CMK (cell line): ENCODE measurements at regions not wholly inside any gene's neighbourhood (a gene's known extent, or its start where the extent isn't known, plus 50 kb on each side); places are given as distances from the start of the nearest gene placed in this dataset.

Experiments used
- DNase-seq: peaks from one replicate; pipeline ENCODE4 v3.0.0-alpha.2; 2010; ENCODE audit warnings: low read depth

DNA sequence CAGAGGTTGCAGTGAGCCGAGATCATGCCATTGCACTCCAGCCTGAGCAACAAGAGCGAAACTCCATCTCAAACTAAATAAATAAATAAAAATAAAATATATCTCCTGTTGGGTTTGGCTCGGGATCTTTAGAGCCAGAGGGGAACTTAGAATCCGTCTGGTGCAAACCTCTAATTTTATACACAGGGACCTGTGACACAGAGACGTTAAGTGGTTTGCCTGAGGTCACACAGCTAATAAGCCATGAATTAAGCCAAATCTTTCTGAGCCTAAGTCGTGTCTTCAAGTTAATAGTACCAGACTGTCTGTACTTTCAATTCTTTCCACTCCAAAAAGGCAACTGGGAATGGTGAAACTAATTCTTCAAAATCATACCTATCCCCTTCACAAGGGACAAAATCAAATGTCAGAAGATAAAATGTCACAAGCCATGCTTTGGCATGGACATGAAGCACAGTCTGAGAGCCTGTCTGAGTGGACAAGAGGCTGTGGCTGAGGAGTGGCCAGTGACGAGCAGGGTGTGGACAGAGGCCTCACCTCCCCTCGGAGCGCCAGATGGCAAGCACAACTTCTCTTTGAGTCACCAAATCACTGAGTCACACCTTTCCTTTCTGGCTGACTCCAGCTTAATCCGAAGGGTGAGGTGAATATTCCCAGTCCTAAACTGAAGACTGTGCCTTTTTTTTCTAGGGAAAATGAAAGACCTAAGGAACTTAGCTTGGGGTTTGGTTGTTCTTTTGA is 177.4 kb downstream of the TFAP2A start:
- DNase-seq: no peak

GRCh38 chr6:10235344-10235743 is 179.5 kb downstream of the TFAP2A start:
- no peak for DNase-seq

- DNase-seq: no peak
These were observed 184.3 kb downstream of the TFAP2A start for GRCh38 chr6:10230531-10230930.

DNA sequence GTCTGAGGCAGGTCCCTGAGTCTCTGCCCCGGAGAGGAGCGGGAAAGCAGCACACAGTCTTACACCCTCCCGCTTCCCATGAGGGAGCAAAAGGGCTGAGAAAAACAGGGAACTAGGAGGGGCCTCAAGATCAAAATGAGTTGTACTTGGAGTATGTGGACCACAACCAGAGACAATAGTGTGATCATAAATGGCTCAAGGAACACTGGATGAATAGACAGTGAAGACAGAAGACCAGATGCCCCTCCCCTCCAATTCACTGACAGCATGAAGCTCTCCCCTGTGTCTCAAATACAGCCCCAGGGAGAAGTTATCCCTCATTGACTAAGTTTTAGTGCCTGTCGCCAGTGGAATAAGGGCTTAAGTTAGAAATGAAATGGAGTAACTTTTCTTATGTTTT is 191.0 kb downstream of the TFAP2A start:
- DNase-seq: no peak

GRCh38 chr6:10221178-10221577 is 193.7 kb downstream of the TFAP2A start:
- DNase-seq: no peak

- no peak for DNase-seq
These were observed 195.4 kb downstream of the TFAP2A start for GRCh38 chr6:10219510-10219909.

DNA sequence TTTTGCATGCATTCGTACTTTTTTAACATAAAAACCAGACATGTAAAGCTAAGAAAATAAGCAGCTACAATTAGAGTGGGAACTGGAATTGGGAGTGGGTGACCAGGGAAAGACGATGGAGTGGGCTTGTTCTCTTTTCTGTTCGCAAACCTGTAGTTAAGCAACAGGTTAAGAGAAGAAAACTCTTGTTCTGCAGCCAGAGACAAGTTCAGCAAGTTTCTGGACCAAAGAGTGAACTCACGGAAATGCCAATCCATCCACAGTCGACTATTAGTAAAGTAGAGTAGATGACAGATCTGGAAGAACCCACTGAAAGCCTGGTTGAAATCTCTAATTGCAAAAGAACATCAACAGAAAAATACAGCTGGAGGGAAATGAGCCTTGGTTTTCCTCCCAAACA is 197.8 kb downstream of the TFAP2A start:
- DNase-seq: no peak

DNA sequence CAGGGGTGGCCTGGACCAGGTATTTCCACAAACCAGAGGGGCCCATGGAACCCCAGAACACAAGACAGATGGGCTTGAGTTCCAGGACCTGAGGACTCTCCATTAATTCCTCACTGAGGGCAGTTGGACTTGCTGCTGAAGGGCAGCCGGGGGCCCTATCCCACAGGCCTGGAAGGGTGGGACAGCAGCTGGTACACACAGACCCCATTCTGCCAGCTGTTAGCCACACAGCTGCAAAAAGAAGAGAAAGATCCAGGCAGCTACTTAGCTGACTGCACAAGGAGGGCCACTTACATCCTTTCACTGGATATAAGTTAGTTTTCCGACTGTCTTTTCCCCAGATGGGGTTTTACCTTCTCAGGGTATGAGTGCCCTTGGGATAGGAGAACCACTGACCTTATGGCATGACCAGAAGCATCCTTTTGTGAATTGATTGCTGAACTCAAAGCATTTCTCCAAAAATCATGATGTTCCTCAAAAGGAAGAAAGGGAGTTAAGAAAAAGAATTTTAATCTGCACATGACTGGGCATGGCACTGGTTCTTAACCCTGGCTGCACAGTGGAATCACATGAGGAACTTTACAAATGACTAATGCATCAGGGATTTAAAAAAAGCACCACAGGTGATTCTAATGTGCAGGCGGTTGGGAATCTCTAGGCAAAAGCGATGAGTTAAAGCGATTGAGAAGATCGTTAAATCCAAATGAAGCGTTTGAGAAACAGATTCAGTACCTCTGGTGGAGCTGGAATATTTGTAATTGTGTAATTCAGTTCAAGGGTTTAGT is 199.4 kb downstream of the TFAP2A start:
- DNase-seq: no peak

DNA sequence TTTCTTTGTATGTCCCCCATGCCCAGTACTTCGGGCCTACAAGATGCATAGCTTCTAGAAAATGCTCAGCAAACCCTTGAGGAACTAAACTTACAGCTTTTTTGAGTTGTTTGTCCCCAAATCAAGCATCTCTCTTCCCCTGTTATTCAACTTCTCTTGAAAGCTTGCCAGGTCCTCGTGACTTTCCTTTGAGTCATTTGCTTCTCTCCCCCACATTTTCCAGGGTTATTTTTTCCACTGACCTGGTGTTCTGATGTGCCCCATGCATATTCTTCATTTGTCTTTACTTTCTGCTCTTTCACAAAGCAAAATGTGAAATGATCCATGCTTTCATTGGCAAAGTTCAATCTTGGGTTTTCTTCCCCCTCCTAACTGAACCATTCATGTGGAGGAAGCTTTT is 204.8 kb downstream of the TFAP2A start:
- no peak for DNase-seq

DNA sequence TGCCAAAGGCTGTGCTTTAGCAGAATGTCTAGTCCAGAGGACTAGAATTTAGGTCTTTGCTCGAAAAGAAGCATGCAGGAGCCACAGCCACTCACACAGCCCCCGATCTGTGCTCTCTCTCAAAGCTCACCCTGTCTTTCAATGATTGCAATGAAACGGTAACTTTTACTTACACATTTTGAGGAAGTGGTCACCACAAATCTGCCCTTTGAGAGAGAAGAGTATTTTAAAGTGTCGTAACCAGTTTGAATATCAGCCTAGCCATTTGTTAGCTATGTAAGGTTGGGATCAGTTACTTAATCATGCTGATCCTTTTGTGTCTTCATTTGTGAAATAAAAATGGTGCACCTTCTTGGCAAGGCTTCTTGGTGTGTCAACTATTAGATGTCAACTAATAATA is 209.0 kb downstream of the TFAP2A start:
- DNase-seq: no peak

GRCh38 chr6:10205120-10205519 is 209.8 kb downstream of the TFAP2A start:
- DNase-seq: no peak

GRCh38 chr6:10203651-10204050 is 211.2 kb downstream of the TFAP2A start:
- no peak for DNase-seq

DNA sequence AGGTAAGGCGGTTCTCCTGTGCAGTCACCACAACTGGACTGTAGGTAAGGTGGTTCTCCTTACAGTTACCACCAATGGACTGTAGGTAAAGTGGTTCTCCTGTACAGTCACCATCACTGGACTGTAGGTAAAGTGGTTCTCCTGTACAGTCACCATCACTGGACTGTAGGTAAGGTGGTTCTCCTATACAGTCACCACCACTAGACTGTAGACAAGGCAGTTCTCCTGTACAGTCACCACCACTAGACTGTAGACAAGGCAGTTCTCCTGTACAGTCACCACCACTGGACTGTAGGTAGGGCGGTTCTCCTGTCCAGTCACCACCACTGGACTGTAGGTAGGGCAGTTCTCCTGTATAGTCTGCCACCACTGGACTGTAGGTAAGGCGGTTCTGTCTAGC is 212.3 kb downstream of the TFAP2A start:
- DNase-seq: no peak

- DNase-seq: no peak
These were observed 213.0 kb downstream of the TFAP2A start for GRCh38 chr6:10201606-10202510.

DNA sequence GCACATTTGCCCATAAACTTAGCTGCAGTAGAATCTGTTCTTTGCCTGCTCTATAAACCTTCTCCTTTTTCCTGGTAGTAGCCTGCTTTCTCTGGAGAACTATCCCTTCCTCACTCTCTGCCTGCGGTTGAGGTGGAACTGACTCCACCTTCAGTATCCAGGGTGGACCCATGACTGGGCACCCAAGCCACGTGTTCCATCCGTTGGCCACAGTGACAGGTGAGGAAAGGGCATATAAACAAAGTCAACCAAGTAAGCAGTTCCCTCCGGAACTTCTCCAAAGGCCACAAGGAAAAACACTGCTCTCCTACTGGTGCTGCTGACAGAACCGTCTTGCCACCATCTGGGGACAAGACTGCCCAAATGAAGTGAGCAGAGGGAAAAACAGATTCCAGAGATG is 218.8 kb downstream of the TFAP2A start:
- DNase-seq: no peak

DNA sequence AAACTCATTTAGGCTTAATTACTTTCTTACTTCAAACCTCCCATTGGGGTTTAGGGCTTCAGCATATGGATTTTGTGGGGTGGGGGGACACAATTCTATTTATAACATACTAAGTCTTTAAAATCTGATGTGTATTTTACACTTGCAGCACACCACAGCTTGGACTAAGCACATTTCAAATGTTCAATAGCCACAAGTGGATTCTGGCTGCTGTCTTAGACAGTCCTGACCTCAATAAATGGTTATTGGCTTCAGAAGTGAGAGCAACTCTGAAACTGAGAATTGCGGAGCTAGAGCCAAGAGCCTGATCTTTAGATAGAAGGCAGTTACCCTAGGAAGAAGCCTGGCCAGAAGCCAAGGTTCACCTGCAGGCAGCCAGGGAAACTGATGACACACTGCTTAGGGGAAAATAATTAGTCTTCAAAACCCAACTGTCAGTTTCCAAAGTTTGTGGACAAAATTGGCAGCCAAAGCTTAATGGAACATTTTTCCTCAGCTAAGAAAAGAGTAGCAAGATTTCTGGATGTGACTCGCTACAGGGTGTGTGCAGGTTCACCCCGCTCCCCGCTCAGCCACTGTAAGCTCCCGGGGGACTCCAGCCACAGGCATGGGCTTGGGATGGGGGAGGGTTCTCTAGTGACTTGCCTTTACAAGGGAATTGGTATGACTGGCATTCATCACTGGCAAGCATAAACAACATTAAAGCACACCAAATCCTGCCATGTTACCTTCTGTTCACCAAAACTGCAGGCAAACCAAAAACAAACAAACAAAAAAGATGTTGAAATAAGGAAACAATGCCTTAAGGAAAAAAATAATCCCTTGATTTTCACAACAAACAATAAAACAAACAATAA is 219.8 kb downstream of the TFAP2A start:
- DNase-seq: no peak

DNA sequence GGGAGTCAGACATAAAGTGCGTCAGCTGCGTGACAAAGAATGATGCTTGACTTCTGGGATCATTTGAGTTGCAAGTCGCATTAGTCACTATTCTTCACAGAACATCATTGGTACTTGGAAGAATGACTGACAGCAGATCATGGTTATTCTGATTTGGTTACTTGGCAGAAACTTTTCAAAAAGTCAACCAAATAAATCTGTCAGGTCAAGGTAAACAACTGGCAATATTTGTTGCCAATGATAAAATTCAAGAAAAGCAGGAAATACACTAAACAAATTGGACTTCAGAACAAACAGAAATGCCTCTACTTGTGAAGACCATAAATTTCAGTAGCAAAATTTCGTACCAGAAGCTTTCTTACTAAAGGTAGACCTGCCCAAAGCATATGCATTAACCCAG is 221.6 kb downstream of the TFAP2A start:
- no peak for DNase-seq

GRCh38 chr6:10190042-10190441 is 224.8 kb downstream of the TFAP2A start:
- no peak for DNase-seq

DNA sequence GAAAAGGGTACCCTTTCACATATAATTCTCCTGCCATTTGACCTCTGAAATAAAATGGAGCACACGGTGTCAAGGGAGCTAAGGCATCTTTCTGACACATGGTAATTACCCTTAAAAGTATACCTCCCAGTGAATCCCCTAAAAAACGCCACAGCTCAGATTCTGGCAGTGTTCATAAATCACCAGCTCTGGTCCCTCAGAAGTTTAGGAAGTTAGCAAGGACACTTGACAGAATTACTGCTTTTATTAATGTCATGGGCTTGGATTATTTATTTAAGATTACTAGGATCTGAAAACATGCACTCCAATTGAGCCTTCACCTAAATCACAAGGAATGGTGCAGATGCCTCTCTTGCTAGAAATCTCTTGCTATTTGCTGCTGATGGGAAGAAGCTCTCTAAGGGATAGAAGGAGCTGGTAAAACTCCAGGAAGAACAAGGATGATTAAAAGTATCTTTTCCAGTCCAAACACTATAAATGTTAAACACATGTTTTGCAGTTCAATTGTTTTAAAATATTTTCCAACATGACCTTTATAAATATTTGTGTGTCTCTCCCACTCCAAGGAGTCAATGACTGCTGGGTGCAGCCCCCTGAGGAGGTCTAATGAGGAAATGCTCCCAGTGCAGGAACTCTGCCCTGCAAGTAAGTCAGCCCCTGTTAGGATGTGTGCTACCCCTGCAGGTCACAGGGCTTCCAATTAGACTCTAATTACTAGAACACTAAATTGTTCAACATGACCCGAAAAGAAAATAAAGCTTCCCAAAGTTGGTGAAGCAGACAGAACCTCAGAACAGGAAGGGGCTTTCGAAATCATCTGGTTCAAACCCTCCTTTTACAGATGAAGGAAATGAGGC is 230.3 kb downstream of the TFAP2A start:
- no peak for DNase-seq
